Endothelial cell of umbilical vein (primary cell): ENCODE measurements at regions not wholly inside any gene's neighbourhood (a gene's known extent, or its start where the extent isn't known, plus 50 kb on each side); places are given as distances from the start of the nearest gene placed in this dataset.

Experiments used
- CTCF ChIP-seq, 2 donors: IDR thresholded peaks; 1 replicate in 1 of 2; 2 replicates in 1 of 2; pipeline ENCODE4 v1.5.1; 2011; ENCODE audit warnings: low read length in 2 of 2, mild to moderate bottlenecking in 2 of 2, moderate library complexity in 2 of 2, control low read depth in 1 of 2, inconsistent platforms in 1 of 2, low read depth in 1 of 2; ENCODE audit not compliant: insufficient read depth in 1 of 2; ENCODE audit errors: extremely low read depth in 1 of 2
- EZH2 ChIP-seq: IDR thresholded peaks from 2 replicates; pipeline ENCODE4 v1.6.1; 2012; ENCODE audit warnings: borderline replicate concordance, low read depth, mild to moderate bottlenecking, moderate library complexity, low read length, inconsistent platforms; ENCODE audit not compliant: severe bottlenecking
- JUN ChIP-seq: IDR thresholded peaks from 2 replicates; pipeline ENCODE4 v1.6.1; 2011; ENCODE audit warnings: borderline replicate concordance, low read depth; ENCODE audit not compliant: insufficient read length, insufficient read depth
- MAX ChIP-seq: IDR thresholded peaks from 2 replicates; pipeline ENCODE4 v1.6.1; 2011; ENCODE audit not compliant: insufficient read depth, insufficient read length
- MYC ChIP-seq: IDR thresholded peaks from one replicate; pipeline ENCODE4 v1.6.1; 2011; ENCODE audit warnings: mild to moderate bottlenecking, low read depth, low read length
- POLR2A ChIP-seq: IDR thresholded peaks from 2 replicates; pipeline ENCODE4 v1.6.1; 2012; ENCODE audit warnings: low read depth, mild to moderate bottlenecking, control low read depth, low read length
- POLR2AphosphoS5 ChIP-seq: IDR thresholded peaks from 2 replicates; pipeline ENCODE4 v1.6.1; 2012; ENCODE audit warnings: low read depth, mild to moderate bottlenecking, control low read depth, low read length, moderate library complexity; ENCODE audit not compliant: insufficient read depth

- TF ChIP-seq CTCF (IDR thresholded peaks at IDR 0.05; ENCODE audit: extremely low read depth in 1 of 2, insufficient read depth in 1 of 2, low read depth in 1 of 2, low read length in 2 of 2): no peak
- no peak for TF ChIP-seq JUN
- no peak for TF ChIP-seq POLR2A
- no peak for TF ChIP-seq EZH2
- TF ChIP-seq MYC: no peak
- no peak for TF ChIP-seq POLR2AphosphoS5
- no peak for TF ChIP-seq MAX
These were observed 184.0 kb downstream of the SCG2 start for GRCh38 chr2:223418131-223418530.
